Peyer's patch (tissue), 4 donors: ENCODE measurements at regions not wholly inside any gene's neighbourhood (a gene's known extent, or its start where the extent isn't known, plus 50 kb on each side); places are given as distances from the start of the nearest gene placed in this dataset.

Experiments used
- CTCF ChIP-seq, 6 experiments: fragments of 450-650 bp in 4 of 6; fragments of 200-600 bp in 2 of 6; sonication (generic) in 1 of 6; IDR thresholded peaks; one replicate each; pipeline ENCODE4 v1.5.1; 2017 to 2019; ENCODE audit warnings: antibody characterized with exemption in 6 of 6, mild to moderate bottlenecking in 3 of 6, moderate library complexity in 1 of 6
- POLR2A ChIP-seq, 2 donors: fragments of 450-650 bp; IDR thresholded peaks; one replicate each; pipeline ENCODE4 v1.5.1; 2017; ENCODE audit warnings: antibody characterized with exemption in 2 of 2, mild to moderate bottlenecking in 2 of 2, moderate library complexity in 2 of 2

GRCh38 chr1:4121293-4121684 is 221.2 kb upstream of the C1orf174 start:
- no peak for TF ChIP-seq CTCF (IDR thresholded peaks at IDR 0.05)
- TF ChIP-seq POLR2A (IDR thresholded peaks at IDR 0.05) = no peak
